ENCODE measurements at regions not wholly inside any gene's neighbourhood (a gene's known extent, or its start where the extent isn't known, plus 50 kb on each side); places are given as distances from the start of the nearest gene placed in this dataset.

GRCh38 chr12:92650228-92650822 is 52.5 kb upstream of the PLEKHG7 start:
- no peak for DNase-seq (ENCODE audit: low read depth in 2 of 2)

- peak; percentile 8 to 56 for DNase-seq (ENCODE audit: low read depth in 2 of 2)
These were observed 53.1 kb upstream of the PLEKHG7 start for GRCh38 chr12:92649511-92650227.

GRCh38 chr12:92648242-92649031 is 54.4 kb upstream of the PLEKHG7 start:
- DNase-seq (ENCODE audit: low read depth in 2 of 2): no peak

- DNase-seq (ENCODE audit: low read depth in 2 of 2): no peak
These were observed 61.5 kb upstream of the PLEKHG7 start for GRCh38 chr12:92641291-92641690.

- no peak for DNase-seq (ENCODE audit: low read depth in 2 of 2)
These were observed 62.1 kb upstream of the PLEKHG7 start for GRCh38 chr12:92640691-92641090.

GRCh38 chr12:92639017-92639416 is 63.8 kb upstream of the PLEKHG7 start:
- no peak for DNase-seq (ENCODE audit: low read depth in 2 of 2)

- DNase-seq (ENCODE audit: low read depth in 2 of 2): no peak
These were observed 68.1 kb upstream of the PLEKHG7 start for GRCh38 chr12:92634730-92635129.

GRCh38 chr12:92634202-92634601 is 68.6 kb upstream of the PLEKHG7 start:
- DNase-seq (ENCODE audit: low read depth in 2 of 2): no peak

- no peak for DNase-seq (ENCODE audit: low read depth in 2 of 2)
These were observed 71.8 kb upstream of the PLEKHG7 start for GRCh38 chr12:92630968-92631367.

GRCh38 chr12:92629349-92630065 is 73.3 kb upstream of the PLEKHG7 start:
- no peak for DNase-seq (ENCODE audit: low read depth in 2 of 2)

GRCh38 chr12:92628476-92628875 is 74.3 kb upstream of the PLEKHG7 start:
- DNase-seq (ENCODE audit: low read depth in 2 of 2): no peak

- no peak for DNase-seq (ENCODE audit: low read depth in 2 of 2)
These were observed 75.3 kb upstream of the PLEKHG7 start for GRCh38 chr12:92627511-92627910.

GRCh38 chr12:92625639-92626310 is 77.0 kb upstream of the PLEKHG7 start:
- no peak for DNase-seq (ENCODE audit: low read depth in 2 of 2)

GRCh38 chr12:92624236-92624635 is 78.6 kb upstream of the PLEKHG7 start:
- no peak for DNase-seq (ENCODE audit: low read depth in 2 of 2)

- DNase-seq (ENCODE audit: low read depth in 2 of 2): no peak
These were observed 79.4 kb upstream of the PLEKHG7 start for GRCh38 chr12:92623386-92623785.

GRCh38 chr12:92621833-92622232 is 81.0 kb upstream of the PLEKHG7 start:
- no peak for DNase-seq (ENCODE audit: low read depth in 2 of 2)

- DNase-seq (ENCODE audit: low read depth in 2 of 2): no peak
These were observed 81.5 kb upstream of the PLEKHG7 start for GRCh38 chr12:92621312-92621711.

GRCh38 chr12:92619730-92620684 is 82.8 kb upstream of the PLEKHG7 start:
- DNase-seq (ENCODE audit: low read depth in 2 of 2): no peak

GRCh38 chr12:92619026-92619425 is 83.8 kb upstream of the PLEKHG7 start:
- no peak for DNase-seq (ENCODE audit: low read depth in 2 of 2)

GRCh38 chr12:92615703-92616102 is 87.1 kb upstream of the PLEKHG7 start:
- no peak for DNase-seq (ENCODE audit: low read depth in 2 of 2)

All from activated CD4-positive, alpha-beta T cell treated with anti-CD3 and anti-CD28 coated beads for 24 hours (primary cell).